HEK293T (cell line): ENCODE measurements at regions not wholly inside any gene's neighbourhood (a gene's known extent, or its start where the extent isn't known, plus 50 kb on each side); places are given as distances from the start of the nearest gene placed in this dataset.

Source experiments
- FOXA1 ChIP-seq: fragments of 450-650 bp; IDR thresholded peaks from 2 replicates; pipeline ENCODE4 v1.6.1; 2016; ENCODE audit warnings: mild to moderate bottlenecking
- FOXK2 ChIP-seq: fragments of 450-650 bp; IDR thresholded peaks from 2 replicates; pipeline ENCODE4 v1.6.1; 2016; ENCODE audit warnings: mild to moderate bottlenecking
- FOXM1 ChIP-seq: fragments of 450-650 bp; IDR thresholded peaks from 2 replicates; pipeline ENCODE4 v1.6.1; 2017; ENCODE audit warnings: mild to moderate bottlenecking, borderline replicate concordance
- SP1 ChIP-seq: fragments of 450-650 bp; IDR thresholded peaks from 2 replicates; pipeline ENCODE4 v1.6.1; 2017
- TARDBP ChIP-seq: fragments of 450-650 bp; IDR thresholded peaks from 2 replicates; pipeline ENCODE4 v1.6.1; 2016

GRCh38 chr10:65497837-65498236 lies 1428.0 kb upstream of the LRRTM3 start:
- no peak for TF ChIP-seq FOXM1
- no peak for TF ChIP-seq TARDBP
- TF ChIP-seq FOXK2: no peak
- no peak for TF ChIP-seq FOXA1
- TF ChIP-seq SP1: no peak
